Erythroblast (primary cell): ENCODE measurements at regions not wholly inside any gene's neighbourhood (a gene's known extent, or its start where the extent isn't known, plus 50 kb on each side); places are given as distances from the start of the nearest gene placed in this dataset.

Experiments used
- GATA1 ChIP-seq: IDR thresholded peaks from 2 replicates; pipeline ENCODE4 v1.6.1; 2011; ENCODE audit warnings: low read depth, mild to moderate bottlenecking, control low read depth, low read length, moderate library complexity
- POLR2A ChIP-seq: IDR thresholded peaks from 2 replicates; pipeline ENCODE4 v1.6.1; 2011; ENCODE audit warnings: mild to moderate bottlenecking, low read length

DNA sequence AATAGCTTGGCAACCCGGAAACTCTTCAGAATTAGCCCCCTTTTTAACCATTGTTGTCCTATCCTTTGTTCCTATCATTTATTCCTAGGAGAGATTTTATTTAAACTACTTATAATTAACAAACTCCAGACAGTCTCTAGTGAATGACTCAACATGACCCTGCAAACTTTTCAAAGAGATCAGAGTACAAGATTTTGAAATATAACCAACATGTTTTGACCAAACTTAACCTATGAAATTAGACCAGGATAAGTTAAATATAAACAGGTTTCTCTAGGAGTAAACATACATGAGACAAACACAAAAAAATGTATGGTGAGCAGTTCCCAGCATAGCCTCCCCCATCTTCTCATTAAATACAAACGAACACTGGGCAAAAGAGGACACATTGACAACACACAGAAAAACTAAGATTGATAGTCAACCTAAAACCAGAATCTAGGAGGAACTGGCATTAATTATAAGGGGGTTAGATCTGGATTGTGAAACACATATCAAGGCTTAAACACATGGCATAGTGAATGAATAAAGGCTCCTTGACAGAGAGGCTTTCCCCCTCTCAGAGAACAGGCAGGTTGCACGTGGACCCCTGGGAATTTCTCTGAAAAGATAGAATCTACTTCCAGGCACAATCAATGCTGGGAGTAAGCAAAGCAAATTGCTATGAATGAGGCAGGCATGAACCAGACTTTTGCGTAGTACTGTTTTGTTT, 284.1 kb downstream of the IRS1 start:
- no peak for TF ChIP-seq POLR2A
- no peak for TF ChIP-seq GATA1
